Fibroblast of mammary gland (primary cell): ENCODE measurements at regions not wholly inside any gene's neighbourhood (a gene's known extent, or its start where the extent isn't known, plus 50 kb on each side); places are given as distances from the start of the nearest gene placed in this dataset.
"Not testable (repeated sequence)": the region's sequence is repeated elsewhere in the genome, so short reads cannot be mapped to it uniquely, and the experiment has no call there.

Experiments used
- DNase-seq: peaks from one replicate; pipeline ENCODE4 v3.0.0-alpha.2; 2010; ENCODE audit warnings: low read depth
- H3K4me3 ChIP-seq: 2 replicates; pipeline ENCODE4 v1.5.1; 2011; ENCODE audit warnings: low read depth, mild to moderate bottlenecking, low read length, moderate library complexity; ENCODE audit not compliant: control insufficient read depth
- TF ChIP-seq, protein P1 (sequence below): conservative IDR thresholded peaks from 2 replicates; pipeline ENCODE4 v1.5.1; 2011; ENCODE audit warnings: low read depth, low read length, inconsistent platforms; ENCODE audit not compliant: control insufficient read depth, insufficient read depth

DNA sequence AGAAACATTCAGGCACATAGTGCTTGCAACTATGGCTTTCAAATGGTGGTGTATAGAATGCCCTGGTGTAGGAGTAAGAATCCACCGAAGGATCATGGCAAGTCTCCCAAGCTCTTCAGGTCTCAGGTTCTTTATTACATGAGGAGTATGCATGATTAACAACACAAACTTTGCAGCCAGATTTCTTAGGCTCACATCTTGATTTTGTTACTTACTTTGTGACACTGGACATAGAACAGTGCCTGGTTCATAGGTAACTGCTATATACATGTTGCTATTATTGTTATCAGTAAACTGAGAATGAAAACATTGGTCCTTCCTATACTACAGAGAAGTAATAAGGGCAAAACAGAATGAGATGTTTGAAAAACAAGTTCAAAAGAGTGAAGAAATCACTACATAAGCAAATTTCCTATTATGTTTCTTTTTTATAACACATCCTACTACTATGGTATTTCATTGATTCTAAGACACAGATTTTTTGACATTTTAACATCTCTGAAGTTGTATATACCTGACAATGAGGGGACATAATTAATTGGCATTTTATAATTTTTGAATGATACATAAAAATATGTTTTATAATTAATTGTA is 284.9 kb downstream of the C1D start:
- H3K4me3 ChIP-seq: no peak overlapping the region
- no peak for DNase-seq
- TF ChIP-seq, protein P1, sequence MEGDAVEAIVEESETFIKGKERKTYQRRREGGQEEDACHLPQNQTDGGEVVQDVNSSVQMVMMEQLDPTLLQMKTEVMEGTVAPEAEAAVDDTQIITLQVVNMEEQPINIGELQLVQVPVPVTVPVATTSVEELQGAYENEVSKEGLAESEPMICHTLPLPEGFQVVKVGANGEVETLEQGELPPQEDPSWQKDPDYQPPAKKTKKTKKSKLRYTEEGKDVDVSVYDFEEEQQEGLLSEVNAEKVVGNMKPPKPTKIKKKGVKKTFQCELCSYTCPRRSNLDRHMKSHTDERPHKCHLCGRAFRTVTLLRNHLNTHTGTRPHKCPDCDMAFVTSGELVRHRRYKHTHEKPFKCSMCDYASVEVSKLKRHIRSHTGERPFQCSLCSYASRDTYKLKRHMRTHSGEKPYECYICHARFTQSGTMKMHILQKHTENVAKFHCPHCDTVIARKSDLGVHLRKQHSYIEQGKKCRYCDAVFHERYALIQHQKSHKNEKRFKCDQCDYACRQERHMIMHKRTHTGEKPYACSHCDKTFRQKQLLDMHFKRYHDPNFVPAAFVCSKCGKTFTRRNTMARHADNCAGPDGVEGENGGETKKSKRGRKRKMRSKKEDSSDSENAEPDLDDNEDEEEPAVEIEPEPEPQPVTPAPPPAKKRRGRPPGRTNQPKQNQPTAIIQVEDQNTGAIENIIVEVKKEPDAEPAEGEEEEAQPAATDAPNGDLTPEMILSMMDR: no peak

DNA sequence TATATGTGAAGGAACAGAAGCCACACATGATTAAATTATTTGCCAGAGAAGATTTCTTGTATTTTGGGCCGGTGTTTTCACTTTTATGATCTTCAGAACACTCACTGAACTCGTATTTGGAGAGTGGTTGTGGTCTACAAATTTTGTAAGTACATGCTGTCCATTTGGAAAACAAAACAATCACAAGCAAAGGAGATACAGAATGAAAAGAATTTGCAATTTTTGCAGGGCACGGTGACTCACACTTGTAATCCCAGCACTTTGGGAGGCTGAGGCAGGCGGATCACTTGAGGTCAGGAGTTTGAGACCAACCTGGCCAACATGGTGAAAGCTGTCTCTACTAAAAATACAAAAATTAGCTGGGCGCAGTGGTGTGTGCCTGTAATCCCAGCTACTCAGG is 282.0 kb downstream of the C1D start:
- DNase-seq: peak; percentile 55

DNA sequence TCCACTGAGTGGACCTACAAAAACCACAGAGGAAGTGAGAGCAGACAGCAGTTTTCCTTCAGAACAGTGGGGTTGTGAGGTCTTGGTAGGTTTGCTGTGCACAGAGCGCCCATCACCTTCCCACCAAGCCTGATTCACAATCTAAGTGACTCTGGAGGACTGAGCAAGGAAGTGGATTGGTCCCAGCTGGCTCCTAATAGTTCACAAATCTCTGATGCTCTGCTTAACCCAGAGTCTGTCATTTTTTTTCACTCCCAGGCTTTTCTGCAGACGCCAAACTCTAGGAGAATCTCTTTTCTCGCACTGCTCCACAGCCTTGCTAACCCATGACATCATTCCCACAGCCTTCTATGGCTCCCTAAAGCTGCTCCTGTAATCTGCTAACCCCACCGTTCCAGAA is 280.4 kb downstream of the C1D start:
- H3K4me3 ChIP-seq: no peak overlapping the region
- DNase-seq: peak; percentile 50
- TF ChIP-seq, protein P1: no peak

More for the DNA sequence above, 282.0 kb downstream of the C1D start:
- not testable (repeated sequence) for H3K4me3 ChIP-seq

DNA sequence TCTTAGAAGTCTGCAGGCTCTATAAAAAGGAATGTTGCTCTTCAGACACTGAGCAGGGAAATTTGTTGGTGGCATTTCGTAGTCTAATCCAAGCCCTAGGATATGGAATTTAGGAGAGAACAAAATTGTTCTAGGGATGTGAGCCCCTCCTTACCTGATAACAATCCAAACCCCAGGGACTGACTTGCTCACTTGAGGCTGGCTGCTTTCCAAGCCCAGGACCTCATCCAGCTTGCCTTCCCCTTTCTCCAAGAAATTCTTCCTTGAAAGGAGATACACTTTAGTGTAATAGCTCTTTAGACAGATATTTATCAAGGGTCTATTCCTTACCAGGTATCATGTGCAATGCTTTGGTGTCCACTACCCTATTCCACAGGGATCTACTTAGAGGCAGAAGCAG is 279.8 kb downstream of the C1D start:
- H3K4me3 ChIP-seq: no peak overlapping the region
- no peak for DNase-seq
- TF ChIP-seq, protein P1: no peak

DNA sequence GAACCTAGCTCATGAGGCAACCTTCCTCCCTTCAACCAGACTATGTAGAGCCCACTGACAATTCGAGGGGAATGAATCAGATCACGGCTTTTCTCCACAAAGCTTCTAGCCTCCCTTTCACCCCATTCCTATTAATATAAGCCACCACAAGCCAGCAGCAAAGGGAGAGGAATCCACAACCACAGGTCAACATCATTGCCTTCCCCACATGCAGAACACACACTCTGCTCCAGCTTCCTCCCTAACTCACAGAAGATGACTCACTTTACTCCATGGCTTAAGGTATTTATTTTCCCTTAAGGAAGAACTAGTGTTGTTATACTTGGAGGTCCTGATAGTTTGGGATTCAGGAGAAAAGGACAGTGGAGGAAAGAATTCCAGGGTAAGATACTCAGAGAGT is 272.2 kb downstream of the C1D start:
- no peak overlapping the region for H3K4me3 ChIP-seq
- peak; percentile 91 for DNase-seq

DNA sequence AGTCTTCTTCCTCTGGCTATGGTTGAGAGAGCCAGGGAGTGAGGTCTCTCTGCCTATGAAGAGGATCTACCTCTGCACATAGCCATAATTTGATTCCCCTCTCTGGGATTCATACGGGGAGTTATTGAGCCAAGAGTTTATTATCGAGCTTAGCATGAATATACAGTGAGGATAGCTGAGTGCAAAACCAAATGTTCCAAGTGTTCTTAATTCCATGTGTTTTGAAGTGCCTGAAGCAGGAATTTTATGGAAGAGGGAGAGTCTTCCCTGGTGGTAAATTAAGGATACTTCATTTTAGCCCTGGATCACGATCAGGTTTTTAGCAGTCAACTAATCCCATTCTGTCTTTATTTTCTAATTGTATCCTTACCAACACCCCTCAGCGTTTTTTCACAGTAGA is 270.6 kb downstream of the C1D start:
- TF ChIP-seq, protein P1: no peak
- DNase-seq: no peak

More for the DNA sequence above, 272.2 kb downstream of the C1D start:
- TF ChIP-seq, protein P1: no peak

DNA sequence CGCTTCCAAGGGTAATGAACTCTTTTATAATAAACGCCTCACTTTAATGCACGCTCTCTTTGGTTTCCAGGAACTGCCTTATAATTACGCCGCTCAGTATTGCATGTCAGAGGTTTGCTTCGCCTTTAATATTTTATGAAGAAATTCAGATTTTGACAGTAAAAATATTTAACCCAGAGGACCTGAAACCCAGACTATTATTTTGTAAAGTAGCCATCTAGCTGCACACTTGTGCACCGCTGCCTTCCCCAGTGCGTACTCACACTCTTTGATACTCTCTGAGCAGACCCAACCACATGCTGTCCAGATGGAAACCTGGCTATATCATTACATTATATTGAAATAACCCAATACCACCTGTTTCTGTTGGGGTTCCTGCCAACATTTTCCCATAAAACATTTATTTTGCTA is 270.1 kb downstream of the C1D start:
- no peak overlapping the region for H3K4me3 ChIP-seq
- DNase-seq: no peak
- TF ChIP-seq, protein P1: no peak

More for the DNA sequence above, 270.6 kb downstream of the C1D start:
- H3K4me3 ChIP-seq: no peak overlapping the region
